SU-DHL-6 (cell line): ENCODE measurements at regions not wholly inside any gene's neighbourhood (a gene's known extent, or its start where the extent isn't known, plus 50 kb on each side); places are given as distances from the start of the nearest gene placed in this dataset.

Experiments used
- EZH2phosphoT487 ChIP-seq: fragments of 200-600 bp; sonication (generic), shearing (Covaris generic); conservative IDR thresholded peaks from 2 replicates; pipeline ENCODE4 v1.6.1; 2018; ENCODE audit warnings: mild to moderate bottlenecking, antibody characterized with exemption, low read length, moderate library complexity, mixed read lengths
- TF ChIP-seq, protein P1 (sequence below): fragments of 200-600 bp; sonication (generic); IDR thresholded peaks from one replicate; pipeline ENCODE4 v1.5.1; 2017; ENCODE audit warnings: antibody characterized with exemption, mild to moderate bottlenecking, low read length, moderate library complexity; ENCODE audit not compliant: insufficient read depth, poor library complexity, severe bottlenecking

GRCh38 chr1:36542962-36543515, 60.3 kb upstream of the CSF3R start:
- TF ChIP-seq, protein P1, sequence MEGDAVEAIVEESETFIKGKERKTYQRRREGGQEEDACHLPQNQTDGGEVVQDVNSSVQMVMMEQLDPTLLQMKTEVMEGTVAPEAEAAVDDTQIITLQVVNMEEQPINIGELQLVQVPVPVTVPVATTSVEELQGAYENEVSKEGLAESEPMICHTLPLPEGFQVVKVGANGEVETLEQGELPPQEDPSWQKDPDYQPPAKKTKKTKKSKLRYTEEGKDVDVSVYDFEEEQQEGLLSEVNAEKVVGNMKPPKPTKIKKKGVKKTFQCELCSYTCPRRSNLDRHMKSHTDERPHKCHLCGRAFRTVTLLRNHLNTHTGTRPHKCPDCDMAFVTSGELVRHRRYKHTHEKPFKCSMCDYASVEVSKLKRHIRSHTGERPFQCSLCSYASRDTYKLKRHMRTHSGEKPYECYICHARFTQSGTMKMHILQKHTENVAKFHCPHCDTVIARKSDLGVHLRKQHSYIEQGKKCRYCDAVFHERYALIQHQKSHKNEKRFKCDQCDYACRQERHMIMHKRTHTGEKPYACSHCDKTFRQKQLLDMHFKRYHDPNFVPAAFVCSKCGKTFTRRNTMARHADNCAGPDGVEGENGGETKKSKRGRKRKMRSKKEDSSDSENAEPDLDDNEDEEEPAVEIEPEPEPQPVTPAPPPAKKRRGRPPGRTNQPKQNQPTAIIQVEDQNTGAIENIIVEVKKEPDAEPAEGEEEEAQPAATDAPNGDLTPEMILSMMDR: no peak
- TF ChIP-seq EZH2phosphoT487: no peak
